ENCODE measurements at regions not wholly inside any gene's neighbourhood (a gene's known extent, or its start where the extent isn't known, plus 50 kb on each side); places are given as distances from the start of the nearest gene placed in this dataset.
A peak's percentile ranks its signal among the peaks of the same experiment; 100 is the strongest.
"Not testable (repeated sequence)": the region's sequence is repeated elsewhere in the genome, so short reads cannot be mapped to it uniquely, and the experiment has no call there.

DNA sequence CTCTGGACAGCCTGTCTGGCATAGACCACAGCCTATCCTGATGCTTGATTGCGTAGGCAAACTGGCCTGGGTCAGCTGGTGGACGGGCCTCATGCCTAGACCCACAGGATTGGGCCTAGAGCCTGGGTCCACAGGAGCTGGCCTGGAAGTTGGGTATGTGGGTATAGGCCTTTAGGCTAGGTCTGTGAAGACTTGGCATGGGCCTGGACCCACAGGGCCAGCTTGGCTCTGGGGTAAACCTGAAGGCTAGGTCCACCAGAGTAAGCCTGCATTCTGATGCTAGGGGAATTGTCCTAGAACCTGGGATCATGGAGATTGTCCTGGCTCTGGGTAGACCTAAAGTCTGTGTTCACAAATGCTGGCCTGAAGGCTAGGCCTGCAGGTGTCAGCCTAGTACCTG is 1293.7 kb downstream of the CNTNAP5 start:
- H3K4me3 ChIP-seq (ENCODE audit: low read depth, low read length), result no peak overlapping the region
- no peak for DNase-seq (ENCODE audit: low read depth)
- TF ChIP-seq CTCF (IDR thresholded peaks at IDR 0.05; ENCODE audit: low read depth, low read length, missing control alignments), result no peak

- no peak for DNase-seq (ENCODE audit: low read depth)
- TF ChIP-seq CTCF (IDR thresholded peaks at IDR 0.05; ENCODE audit: low read depth, low read length, missing control alignments), result no peak
- no peak overlapping the region for H3K4me3 ChIP-seq (ENCODE audit: low read depth, low read length)
Observed at GRCh38 chr2:125324273-125324672, 1299.2 kb downstream of the CNTNAP5 start.

- DNase-seq (ENCODE audit: low read depth), result peak; percentile 8
- TF ChIP-seq CTCF (IDR thresholded peaks at IDR 0.05; ENCODE audit: low read depth, low read length, missing control alignments), result no peak
- no peak overlapping the region for H3K4me3 ChIP-seq (ENCODE audit: low read depth, low read length)
Observed at GRCh38 chr2:125330133-125330532, 1305.0 kb downstream of the CNTNAP5 start.

DNA sequence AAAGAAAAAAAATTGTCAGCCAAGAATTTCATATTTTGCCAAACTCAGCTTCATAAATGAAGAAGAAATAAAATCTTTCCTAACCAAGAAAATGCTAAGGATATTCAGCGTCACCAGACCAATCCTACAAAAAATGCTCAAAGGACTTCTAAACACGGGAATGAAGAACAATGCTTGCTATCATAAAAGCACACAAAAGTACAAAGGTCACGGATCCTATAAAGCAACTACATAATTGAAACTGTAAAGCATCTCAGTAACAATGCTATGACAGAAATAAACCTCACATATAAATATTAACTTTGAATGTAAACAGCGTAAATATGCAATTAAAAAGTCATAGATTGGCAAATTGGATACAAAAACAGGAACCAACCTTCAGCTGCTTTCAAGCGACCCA is 1314.6 kb upstream of the GYPC start:
- DNase-seq (ENCODE audit: low read depth), result no peak
- H3K4me3 ChIP-seq (ENCODE audit: low read depth, low read length), result no peak overlapping the region
- TF ChIP-seq CTCF (IDR thresholded peaks at IDR 0.05; ENCODE audit: low read depth, low read length, missing control alignments), result no peak

DNA sequence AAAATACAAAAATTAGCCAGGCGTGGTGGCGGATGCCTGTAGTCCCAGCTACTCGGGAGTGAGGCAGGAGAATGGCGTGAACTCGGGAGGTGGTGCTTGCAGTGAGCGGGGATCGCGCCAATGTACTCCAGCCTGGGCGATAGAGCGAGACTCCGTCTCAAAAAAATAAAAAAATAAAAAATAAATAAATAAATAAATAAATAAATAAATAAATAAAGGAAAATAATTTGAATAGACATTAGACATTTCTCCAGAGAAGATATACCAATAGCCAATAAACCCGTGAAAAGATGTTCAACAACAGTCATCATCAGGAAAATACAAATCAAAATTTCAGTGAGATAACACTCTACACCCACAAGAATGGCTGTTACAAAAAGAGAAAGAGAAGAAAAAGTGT is 1302.4 kb upstream of the GYPC start:
- H3K4me3 ChIP-seq (ENCODE audit: low read depth, low read length); DNase-seq (ENCODE audit: low read depth): not testable (repeated sequence)

- H3K4me3 ChIP-seq (ENCODE audit: low read depth, low read length), result no peak overlapping the region
- TF ChIP-seq CTCF (IDR thresholded peaks at IDR 0.05; ENCODE audit: low read depth, low read length, missing control alignments), result peak; percentile 4
- DNase-seq (ENCODE audit: low read depth), result no peak
Observed at GRCh38 chr2:125364192-125364983, 1291.6 kb upstream of the GYPC start.

DNA sequence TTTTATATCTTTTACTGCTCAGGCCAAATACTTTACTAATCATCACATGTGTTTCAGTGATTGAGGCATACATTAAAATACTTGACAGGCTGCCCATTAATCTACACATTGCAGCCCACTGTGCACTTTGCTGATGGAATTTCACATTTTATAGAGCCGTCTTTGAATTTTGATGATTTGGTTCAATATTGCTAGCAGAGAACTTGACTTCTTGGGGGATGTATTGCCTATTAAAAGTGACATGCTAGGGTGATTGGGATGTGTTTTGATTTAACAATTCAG is 1291.0 kb upstream of the GYPC start:
- H3K4me3 ChIP-seq (ENCODE audit: low read depth, low read length), result no peak overlapping the region
- no peak for DNase-seq (ENCODE audit: low read depth)
- no peak for TF ChIP-seq CTCF (IDR thresholded peaks at IDR 0.05; ENCODE audit: low read depth, low read length, missing control alignments)
